ENCODE measurements at regions not wholly inside any gene's neighbourhood (a gene's known extent, or its start where the extent isn't known, plus 50 kb on each side); places are given as distances from the start of the nearest gene placed in this dataset.

- no peak for DNase-seq (ENCODE audit: low spot score)
- Histone ChIP-seq H3K9me3 (ENCODE audit: control insufficient read depth in 4 of 4, low read length in 3 of 4) (no peaks in the 10 kb centered on the region), H3K27ac (ENCODE audit: low read depth in 1 of 2, low read length in 2 of 2) (no peak overlapping the region), H3K4me1 (ENCODE audit: control insufficient read depth in 4 of 4, insufficient read depth in 4 of 4, low read length in 3 of 4) (peaks cover 0 to 2% (median under 1%) of the 10 kb centered on the region in 4 donors), H3K36me3 (ENCODE audit: control insufficient read depth in 4 of 4, insufficient read depth in 3 of 4, low read depth in 1 of 4, low read length in 3 of 4) (no peaks in the 10 kb centered on the region), H3K4me3 (ENCODE audit: low read depth in 1 of 3, low read length in 3 of 3) (no peak overlapping the region), H3K27me3 (ENCODE audit: control insufficient read depth in 4 of 4, insufficient read depth in 4 of 4, low read length in 3 of 4) (no peaks in the 10 kb centered on the region), H3K9ac (ENCODE audit: low read depth in 1 of 2, low read length in 2 of 2) (no peak overlapping the region)
- TF ChIP-seq JUND (IDR thresholded peaks at IDR 0.05) = no peak
- no peak for TF ChIP-seq YY1 (IDR thresholded peaks at IDR 0.05)
- no peak for TF ChIP-seq NR2F2 (IDR thresholded peaks at IDR 0.05)
- no peak for TF ChIP-seq SP1 (IDR thresholded peaks at IDR 0.05)
- TF ChIP-seq EGR1 (IDR thresholded peaks at IDR 0.05; ENCODE audit: low read depth in 2 of 2) = no peak
- TF ChIP-seq FOXA2 (IDR thresholded peaks at IDR 0.05) = no peak
- no peak for TF ChIP-seq REST (IDR thresholded peaks at IDR 0.05)
- TF ChIP-seq ATF3 (IDR thresholded peaks at IDR 0.05) = no peak
- no peak for TF ChIP-seq GABPA (IDR thresholded peaks at IDR 0.05 in 1 of 2, conservative IDR thresholded peaks at IDR 0.05 in 1 of 2)
- TF ChIP-seq RXRA (IDR thresholded peaks at IDR 0.05) = no peak
- no peak for TF ChIP-seq ZBTB33 (IDR thresholded peaks at IDR 0.05)
- TF ChIP-seq CTCF (IDR thresholded peaks at IDR 0.05; ENCODE audit: low read depth, low read length, missing input control) = no peak
- TF ChIP-seq MAX (IDR thresholded peaks at IDR 0.05) = no peak
- no peak for TF ChIP-seq HNF4G (IDR thresholded peaks at IDR 0.05)
- no peak for TF ChIP-seq FOXA1 (IDR thresholded peaks at IDR 0.05)
- no peak for TF ChIP-seq TAF1 (conservative IDR thresholded peaks at IDR 0.05)
- WGBS = 98% methylated on average over 7 of the region's 7 CpGs
These were observed 55.8 kb upstream of the CPEB4 start for GRCh38 chr5:173832386-173832785.

Data from liver (tissue), 8 donors.